ENCODE measurements at regions not wholly inside any gene's neighbourhood (a gene's known extent, or its start where the extent isn't known, plus 50 kb on each side); places are given as distances from the start of the nearest gene placed in this dataset.

- TF ChIP-seq CTCF (IDR thresholded peaks at IDR 0.05; ENCODE audit: unreplicated experiment in 3 of 3): no peak
- Mint-ChIP-seq H3K27me3 (ENCODE audit: low read depth) (peaks cover 2% of the 10 kb centered on the region), H3K4me1 (no peaks in the 10 kb centered on the region), H3K9me3 (peaks cover 12% of the 10 kb centered on the region), H3K36me3 (ENCODE audit: low read depth) (peaks cover 70% of the 10 kb centered on the region), H3K4me3 (no peak overlapping the region), H3K27ac (no peak overlapping the region)
Observed at GRCh38 chr14:71675900-71676287, 256.3 kb upstream of the RGS6 start.

GRCh38 chr14:71680736-71681387 is 251.4 kb upstream of the RGS6 start:
- Mint-ChIP-seq H3K9me3 (peaks cover 12% of the 10 kb centered on the region), H3K4me3 (no peak overlapping the region), H3K4me1 (no peaks in the 10 kb centered on the region), H3K27ac (no peak overlapping the region), H3K36me3 (ENCODE audit: low read depth) (peaks cover 56% of the 10 kb centered on the region), H3K27me3 (ENCODE audit: low read depth) (no peaks in the 10 kb centered on the region)
- TF ChIP-seq CTCF (IDR thresholded peaks at IDR 0.05; ENCODE audit: unreplicated experiment in 3 of 3): no peak

GRCh38 chr14:71682337-71682736 is 249.9 kb upstream of the RGS6 start:
- H3K4me3 Mint-ChIP-seq: no peak overlapping the region
- peaks cover 47% of the 10 kb centered on the region for H3K36me3 Mint-ChIP-seq (ENCODE audit: low read depth)
- H3K9me3 Mint-ChIP-seq: peaks cover 12% of the 10 kb centered on the region
- no peak for TF ChIP-seq CTCF (IDR thresholded peaks at IDR 0.05; ENCODE audit: unreplicated experiment in 3 of 3)
- peaks cover 9% of the 10 kb centered on the region for H3K4me1 Mint-ChIP-seq
- no peak overlapping the region for H3K27ac Mint-ChIP-seq
- H3K27me3 Mint-ChIP-seq (ENCODE audit: low read depth): no peaks in the 10 kb centered on the region

GRCh38 chr14:71684323-71684722 is 247.9 kb upstream of the RGS6 start:
- no peak for TF ChIP-seq CTCF (IDR thresholded peaks at IDR 0.05; ENCODE audit: unreplicated experiment in 3 of 3)
- no peak overlapping the region for H3K4me3 Mint-ChIP-seq
- H3K9me3 Mint-ChIP-seq: no peaks in the 10 kb centered on the region
- no peaks in the 10 kb centered on the region for H3K27me3 Mint-ChIP-seq (ENCODE audit: low read depth)
- no peak overlapping the region for H3K27ac Mint-ChIP-seq
- peaks cover 31% of the 10 kb centered on the region for H3K36me3 Mint-ChIP-seq (ENCODE audit: low read depth)
- peaks cover 21% of the 10 kb centered on the region for H3K4me1 Mint-ChIP-seq

GRCh38 chr14:71686677-71687076 is 245.6 kb upstream of the RGS6 start:
- Mint-ChIP-seq H3K4me3 (no peak overlapping the region), H3K27me3 (ENCODE audit: low read depth) (no peaks in the 10 kb centered on the region), H3K4me1 (peaks cover 37% of the 10 kb centered on the region), H3K36me3 (ENCODE audit: low read depth) (peaks cover 36% of the 10 kb centered on the region), H3K27ac (peak overlapping the region; percentile 70 to 92 (median 76)), H3K9me3 (no peaks in the 10 kb centered on the region)
- TF ChIP-seq CTCF (IDR thresholded peaks at IDR 0.05; ENCODE audit: unreplicated experiment in 3 of 3): no peak

- no peaks in the 10 kb centered on the region for H3K27me3 Mint-ChIP-seq (ENCODE audit: low read depth)
- H3K4me1 Mint-ChIP-seq: peaks cover 40% of the 10 kb centered on the region
- H3K27ac Mint-ChIP-seq: peak overlapping the region; percentile 70 to 92 (median 76)
- H3K36me3 Mint-ChIP-seq (ENCODE audit: low read depth): peaks cover 39% of the 10 kb centered on the region
- no peak for TF ChIP-seq CTCF (IDR thresholded peaks at IDR 0.05; ENCODE audit: unreplicated experiment in 3 of 3)
- H3K4me3 Mint-ChIP-seq: no peak overlapping the region
- no peaks in the 10 kb centered on the region for H3K9me3 Mint-ChIP-seq
Observed at GRCh38 chr14:71687166-71687831, 244.9 kb upstream of the RGS6 start.
